ENCODE measurements at regions not wholly inside any gene's neighbourhood (a gene's known extent, or its start where the extent isn't known, plus 50 kb on each side); places are given as distances from the start of the nearest gene placed in this dataset.

GRCh38 chr20:61031101-61031830, 220.8 kb upstream of the CDH4 start:
- DNase-seq = no peak

GRCh38 chr20:61037498-61037897, 214.6 kb upstream of the CDH4 start:
- no peak for DNase-seq

GRCh38 chr20:61041481-61041880, 210.6 kb upstream of the CDH4 start:
- DNase-seq = no peak

- DNase-seq = no peak
Observed at GRCh38 chr20:61042506-61043385, 209.3 kb upstream of the CDH4 start.

GRCh38 chr20:61043681-61044080, 208.4 kb upstream of the CDH4 start:
- DNase-seq = no peak

- peak in 1 of 4 experiments; percentile 5 for DNase-seq
Observed at GRCh38 chr20:61044499-61044898, 207.6 kb upstream of the CDH4 start.

- DNase-seq = no peak
Observed at GRCh38 chr20:61045091-61045490, 207.0 kb upstream of the CDH4 start.

GRCh38 chr20:61045876-61046585, 206.0 kb upstream of the CDH4 start:
- no peak for DNase-seq

GRCh38 chr20:61046721-61047351, 205.2 kb upstream of the CDH4 start:
- no peak for DNase-seq

- DNase-seq = no peak
Observed at GRCh38 chr20:61047515-61047914, 204.5 kb upstream of the CDH4 start.

GRCh38 chr20:61048302-61048701, 203.8 kb upstream of the CDH4 start:
- DNase-seq = no peak

- DNase-seq = no peak
Observed at GRCh38 chr20:61049684-61050083, 202.4 kb upstream of the CDH4 start.

GRCh38 chr20:61050336-61050890, 201.6 kb upstream of the CDH4 start:
- DNase-seq = no peak

GRCh38 chr20:61052195-61052750, 199.8 kb upstream of the CDH4 start:
- no peak for DNase-seq

- DNase-seq = no peak
Observed at GRCh38 chr20:61052776-61053442, 199.2 kb upstream of the CDH4 start.

- DNase-seq = no peak
Observed at GRCh38 chr20:61053487-61053886, 198.6 kb upstream of the CDH4 start.

GRCh38 chr20:61053889-61054288, 198.2 kb upstream of the CDH4 start:
- DNase-seq = no peak

GRCh38 chr20:61054411-61054810, 197.7 kb upstream of the CDH4 start:
- no peak for DNase-seq

GRCh38 chr20:61055180-61056010, 196.7 kb upstream of the CDH4 start:
- no peak for DNase-seq

GRCh38 chr20:61056116-61056515, 195.9 kb upstream of the CDH4 start:
- DNase-seq = no peak

All from suppressor macrophage (primary cell).